Activated naive CD4-positive, alpha-beta T cell treated with Interleukin-2 at 50 U/mL for 16 hours (primary cell): ENCODE measurements at regions not wholly inside any gene's neighbourhood (a gene's known extent, or its start where the extent isn't known, plus 50 kb on each side); places are given as distances from the start of the nearest gene placed in this dataset.

Source experiments
- DNase-seq: peaks from one replicate; pipeline ENCODE4 v3.0.0-alpha.2; 2020

GRCh38 chr2:151153601-151154000 lies 108.1 kb downstream of the RBM43 start:
- DNase-seq, result no peak

GRCh38 chr2:151150331-151151320 lies 111.0 kb downstream of the RBM43 start:
- DNase-seq, result no peak

- DNase-seq, result no peak
These were observed 123.2 kb downstream of the RBM43 start for GRCh38 chr2:151138507-151138906.

- DNase-seq, result no peak
These were observed 124.1 kb downstream of the RBM43 start for GRCh38 chr2:151137526-151137925.

GRCh38 chr2:151120011-151120410 lies 141.7 kb downstream of the RBM43 start:
- no peak for DNase-seq

- DNase-seq, result no peak
These were observed 142.3 kb downstream of the RBM43 start for GRCh38 chr2:151119374-151119773.

- DNase-seq, result no peak
These were observed 143.4 kb downstream of the RBM43 start for GRCh38 chr2:151118269-151118668.

GRCh38 chr2:151114874-151115273 lies 146.8 kb downstream of the RBM43 start:
- no peak for DNase-seq

GRCh38 chr2:151113318-151113717 lies 148.3 kb downstream of the RBM43 start:
- no peak for DNase-seq

GRCh38 chr2:151111599-151112278 lies 149.9 kb downstream of the RBM43 start:
- DNase-seq, result no peak

- DNase-seq, result no peak
These were observed 154.7 kb downstream of the RBM43 start for GRCh38 chr2:151106805-151107506.

- no peak for DNase-seq
These were observed 158.1 kb downstream of the RBM43 start for GRCh38 chr2:151103551-151103950.

- no peak for DNase-seq
These were observed 159.4 kb downstream of the RBM43 start for GRCh38 chr2:151102226-151102625.

GRCh38 chr2:151098841-151099240 lies 162.8 kb downstream of the RBM43 start:
- DNase-seq, result no peak

GRCh38 chr2:151097895-151098294 lies 163.8 kb downstream of the RBM43 start:
- DNase-seq, result no peak

GRCh38 chr2:151097128-151097527 lies 164.5 kb downstream of the RBM43 start:
- no peak for DNase-seq

GRCh38 chr2:151096235-151096634 lies 165.4 kb downstream of the RBM43 start:
- DNase-seq, result no peak

- no peak for DNase-seq
These were observed 166.2 kb downstream of the RBM43 start for GRCh38 chr2:151095463-151095862.

GRCh38 chr2:151091583-151091982 lies 170.1 kb downstream of the RBM43 start:
- no peak for DNase-seq

GRCh38 chr2:151087377-151087776 lies 174.3 kb downstream of the RBM43 start:
- DNase-seq, result no peak

- DNase-seq, result no peak
These were observed 176.5 kb downstream of the RBM43 start for GRCh38 chr2:151085181-151085611.

- DNase-seq, result no peak
These were observed 177.5 kb downstream of the RBM43 start for GRCh38 chr2:151083856-151084795.
